Fibroblast of mammary gland (primary cell): ENCODE measurements at regions not wholly inside any gene's neighbourhood (a gene's known extent, or its start where the extent isn't known, plus 50 kb on each side); places are given as distances from the start of the nearest gene placed in this dataset.
A peak's percentile ranks its signal among the peaks of the same experiment; 100 is the strongest.

ENCODE experiments used
- DNase-seq: peaks from one replicate; pipeline ENCODE4 v3.0.0-alpha.2; 2010; ENCODE audit warnings: low read depth
- H3K4me3 ChIP-seq: 2 replicates; pipeline ENCODE4 v1.5.1; 2011; ENCODE audit warnings: low read depth, mild to moderate bottlenecking, low read length, moderate library complexity; ENCODE audit not compliant: control insufficient read depth
- CTCF ChIP-seq: conservative IDR thresholded peaks from 2 replicates; pipeline ENCODE4 v1.5.1; 2011; ENCODE audit warnings: low read depth, low read length, inconsistent platforms; ENCODE audit not compliant: control insufficient read depth, insufficient read depth

GRCh38 chr22:19629720-19630419 lies 84.4 kb upstream of the SEPTIN5 start:
- TF ChIP-seq CTCF = peak; percentile 89

GRCh38 chr22:19630614-19631013 lies 83.7 kb upstream of the SEPTIN5 start:
- no peak for TF ChIP-seq CTCF
- no peak overlapping the region for H3K4me3 ChIP-seq

More at GRCh38 chr22:19629720-19630419, 84.4 kb upstream of the SEPTIN5 start:
- no peak overlapping the region for H3K4me3 ChIP-seq
- DNase-seq = peak; percentile 66

GRCh38 chr22:19631899-19632667 lies 82.2 kb upstream of the SEPTIN5 start:
- no peak overlapping the region for H3K4me3 ChIP-seq
- peak; percentile 55 for TF ChIP-seq CTCF
- peak; percentile 40 for DNase-seq

More at GRCh38 chr22:19630614-19631013, 83.7 kb upstream of the SEPTIN5 start:
- no peak for DNase-seq

- no peak for TF ChIP-seq CTCF
- no peak for DNase-seq
- H3K4me3 ChIP-seq = no peak overlapping the region
These were observed 81.6 kb upstream of the SEPTIN5 start for GRCh38 chr22:19632668-19633148.

- no peak overlapping the region for H3K4me3 ChIP-seq
- no peak for DNase-seq
- TF ChIP-seq CTCF = no peak
These were observed 79.9 kb upstream of the SEPTIN5 start for GRCh38 chr22:19634226-19634975.

GRCh38 chr22:19635644-19636043 lies 78.7 kb upstream of the SEPTIN5 start:
- no peak for TF ChIP-seq CTCF
- no peak for DNase-seq

More at GRCh38 chr22:19635644-19636043, 78.7 kb upstream of the SEPTIN5 start:
- H3K4me3 ChIP-seq = no peak overlapping the region
